K562 (cell line): ENCODE measurements at regions not wholly inside any gene's neighbourhood (a gene's known extent, or its start where the extent isn't known, plus 50 kb on each side); places are given as distances from the start of the nearest gene placed in this dataset.

Source experiments
- ATAC-seq: fragments of 200-7000 bp; cut with Tn5 transposase; 3 replicates; pipeline ENCODE4 v1.9.1; 2020; ENCODE audit warnings: moderate library complexity
- BruUV-seq: library from RNA; stranded (reverse); fragments of 400-500 nt; replicated peaks from 2 replicates; lab custom pipeline; 2021; lab: Mats Ljungman, UMichigan
- CTCF ChIA-PET: fragments of 300-600 bp; formaldehyde crosslinking; extraction: SDS; loops from one replicate; lab custom pipeline; 2021; ENCODE audit warnings: low intra/inter-chr PET ratio; lab: Yijun Ruan, JAX
- POLR2A ChIA-PET: fragments of 300-600, 350-650 bp; sonication (Branson Sonifier 250); formaldehyde crosslinking; extraction: SDS; loops from one replicate; lab custom pipeline; 2021; ENCODE audit warnings: antibody characterized with exemption, inconsistent platforms; lab: Yijun Ruan, JAX
- DNase-seq, 4 experiments: peaks; one replicate each; pipeline versions ENCODE4 v3.0.0 to v3.0.0-alpha.2; 2011 to 2018; ENCODE audit warnings: low spot score in 3 of 4, mixed read lengths in 3 of 4; ENCODE audit errors: extremely low read depth in 1 of 4
- FAIRE-seq: peaks from 2 replicates; lab custom pipeline; 2011; peaks lifted over from hg19 to GRCh38; lab: Jason Lieb, UNC
- H2AFZ ChIP-seq: 2 replicates; pipeline ENCODE4 v1.6.0; 2011; ENCODE audit warnings: low read depth, low read length, control low read depth, inconsistent platforms
- H3K27ac ChIP-seq: fragments of 200-600 bp; 3 replicates; pipeline ENCODE4 v1.8.0; 2011; ENCODE audit warnings: low read depth, mild to moderate bottlenecking, control low read depth, inconsistent platforms, low read length, moderate library complexity, mixed read lengths; ENCODE audit errors: extremely low read depth
- H3K27me3 ChIP-seq, 2 experiments: fragments of 300-600 bp in 1 of 2; 2 replicates in 1 of 2; 3 replicates in 1 of 2; pipeline versions ENCODE4 v1.6.0 to v1.8.0; 2011; ENCODE audit warnings: inconsistent platforms in 2 of 2, low read length in 2 of 2, mild to moderate bottlenecking in 1 of 2, mixed read lengths in 1 of 2, moderate library complexity in 1 of 2; ENCODE audit not compliant: control insufficient read depth in 2 of 2, insufficient read depth in 2 of 2
- H3K36me3 ChIP-seq: fragments of 300-600 bp; 3 replicates; pipeline ENCODE4 v1.8.0; 2011; ENCODE audit warnings: mild to moderate bottlenecking, low read length, inconsistent platforms; ENCODE audit not compliant: control insufficient read depth, insufficient read depth
- H3K4me1 ChIP-seq, 2 experiments: fragments of 200-600 bp in 1 of 2; replicated peaks in 1 of 2; 2 replicates in 1 of 2; 3 replicates in 1 of 2; pipeline versions ENCODE4 v1.5.1 to v1.8.0; 2011; ENCODE audit warnings: inconsistent platforms in 2 of 2, low read length in 2 of 2, mild to moderate bottlenecking in 1 of 2, mixed read lengths in 1 of 2, moderate library complexity in 1 of 2; ENCODE audit not compliant: control insufficient read depth in 2 of 2, insufficient read depth in 2 of 2
- H3K4me2 ChIP-seq: 2 replicates; pipeline ENCODE4 v1.6.1; 2011; ENCODE audit warnings: low read length, control low read depth, inconsistent platforms, mixed read lengths; ENCODE audit not compliant: insufficient read depth
- H3K4me3 ChIP-seq: fragments of 200-600 bp; sonication (generic), shearing (Covaris generic); 2 replicates; pipeline ENCODE4 v1.5.1; 2016; ENCODE audit warnings: control low read depth, inconsistent platforms
- H3K79me2 ChIP-seq: fragments of 200-600 bp; 3 replicates; pipeline ENCODE4 v1.8.0; 2011; ENCODE audit warnings: low read length, inconsistent platforms; ENCODE audit not compliant: control insufficient read depth, insufficient read depth
- H3K9ac ChIP-seq, 2 experiments: 2 replicates each; pipeline versions ENCODE4 v1.6.0 to v1.6.1; 2011; ENCODE audit warnings: low read depth in 2 of 2, low read length in 2 of 2, control low read depth in 1 of 2, inconsistent platforms in 1 of 2, mild to moderate bottlenecking in 1 of 2, mixed read lengths in 1 of 2; ENCODE audit not compliant: insufficient read depth in 1 of 2
- H3K9me1 ChIP-seq: one replicate; pipeline ENCODE4 v1.6.0; 2011; ENCODE audit warnings: inconsistent platforms, mild to moderate bottlenecking, low read length, moderate library complexity; ENCODE audit not compliant: control insufficient read depth, insufficient read depth
- H3K9me3 ChIP-seq: replicated peaks from 2 replicates; pipeline ENCODE4 v1.5.1; 2011; ENCODE audit warnings: low read depth, low read length, inconsistent platforms; ENCODE audit not compliant: control insufficient read depth, insufficient read depth
- H4K20me1 ChIP-seq: replicated peaks from 2 replicates; pipeline ENCODE4 v1.6.1; 2011; ENCODE audit warnings: low read length, inconsistent platforms, mixed read lengths; ENCODE audit not compliant: control insufficient read depth, insufficient read depth
- CHD2 ChIP-seq: IDR thresholded peaks from 2 replicates; pipeline ENCODE4 v1.6.1; 2011; ENCODE audit warnings: low read depth, low read length
- E2F4 ChIP-seq: sonication (generic); formaldehyde crosslinking; IDR thresholded peaks from 2 replicates; pipeline ENCODE4 v1.8.0; 2022; ENCODE audit warnings: mild to moderate bottlenecking, low read depth, missing genetic modification reagents
- HIVEP1 ChIP-seq: fragments of 250-450 bp; sonication (Bioruptor Pico); IDR thresholded peaks from 2 replicates; pipeline ENCODE4 v1.4.0; 2020; ENCODE audit warnings: mild to moderate bottlenecking
- LEF1 ChIP-seq: fragments of 450-650 bp; IDR thresholded peaks from 2 replicates; pipeline ENCODE4 v1.6.1; 2016; ENCODE audit warnings: mild to moderate bottlenecking
- PRPF4 ChIP-seq: fragments of 200-400 bp; formaldehyde crosslinking; IDR thresholded peaks from one replicate; pipeline ENCODE4 v1.6.1; 2017; ENCODE audit warnings: low read length, low read depth, mild to moderate bottlenecking; ENCODE audit not compliant: insufficient read depth, poor library complexity, severe bottlenecking
- SIX5 ChIP-seq, 2 experiments: IDR thresholded peaks; 2 replicates each; pipeline ENCODE4 v1.6.1; 2011; ENCODE audit warnings: low read length in 2 of 2, borderline replicate concordance in 1 of 2, low read depth in 1 of 2, mild to moderate bottlenecking in 1 of 2, moderate library complexity in 1 of 2; ENCODE audit not compliant: insufficient read depth in 1 of 2
- TBL1XR1 ChIP-seq, 2 experiments: IDR thresholded peaks; 2 replicates each; pipeline ENCODE4 v1.6.1; 2012; ENCODE audit warnings: improper control_type of control experiment in 2 of 2, low read length in 2 of 2, mild to moderate bottlenecking in 1 of 2
- TCF7L2 ChIP-seq: fragments of 150-350 bp; IDR thresholded peaks from 2 replicates; pipeline ENCODE4 v1.6.1; 2016; ENCODE audit warnings: low read depth, mild to moderate bottlenecking, low read length, moderate library complexity
- TEAD2 ChIP-seq: fragments of 450-650 bp; IDR thresholded peaks from 2 replicates; pipeline ENCODE4 v1.6.1; 2016; ENCODE audit warnings: missing genetic modification characterization, control low read depth, missing compliant biosample characterization
- THRA ChIP-seq: fragments of 450-650 bp; IDR thresholded peaks from 2 replicates; pipeline ENCODE4 v1.6.1; 2017; ENCODE audit warnings: mild to moderate bottlenecking, moderate library complexity
- ZKSCAN3 ChIP-seq: fragments of 250-450 bp; sonication (Bioruptor Pico); IDR thresholded peaks from 2 replicates; pipeline ENCODE4 v1.4.0; 2020
- ZNF507 ChIP-seq: conservative IDR thresholded peaks from 2 replicates; pipeline ENCODE4 v1.6.1; 2017; ENCODE audit warnings: missing genetic modification characterization, missing compliant biosample characterization
- WGBS: fragments of 100-300 bp; shearing (Covaris generic); methylation state at CpG from one replicate; pipeline ENCODE4 v1.1.6; 2016; ENCODE audit warnings: low coverage, mixed read lengths; ENCODE audit not compliant: insufficient coverage; ENCODE audit errors: missing lambda C conversion rate; 5-methylcytosine and 5-hydroxymethylcytosine counted together
- in situ Hi-C: fragments of 300-500 bp; cut with MboI; formaldehyde crosslinking; loops from 4 replicates; pipeline ENCODE4 v1.15.0; 2018; ENCODE audit warnings: inconsistent platforms, mixed read lengths
- intact Hi-C: fragments of 100-400 bp; cut with micrococcal nuclease; formaldehyde crosslinking; loops from 2 replicates; pipeline ENCODE4 v1.14.2; 2022

GRCh38 chr10:65350611-65351010 lies 1575.2 kb upstream of the LRRTM3 start:
- no peak overlapping the region for H3K4me2 ChIP-seq
- 0% methylated on average over 3 of the region's 3 CpGs for WGBS
- intact Hi-C loops (no loop called here), in situ Hi-C loops (no loop called here)
- ATAC-seq = no peak
- no peak overlapping the region for H3K9ac ChIP-seq
- H3K9me3 ChIP-seq = no peaks in the 10 kb centered on the region; the same call in none of the 2 replicates
- H3K27me3 ChIP-seq = no peaks in the 10 kb centered on the region
- H3K27ac ChIP-seq = no peak overlapping the region
- H3K36me3 ChIP-seq = no peaks in the 10 kb centered on the region
- no peaks in the 10 kb centered on the region for H3K9me1 ChIP-seq
- ChIA-PET POLR2A (no interaction called here), CTCF (no interaction called here)
- no peak overlapping the region for H2AFZ ChIP-seq
- no peaks in the 10 kb centered on the region for H4K20me1 ChIP-seq
- H3K4me3 ChIP-seq = no peak overlapping the region
- no peaks in the 10 kb centered on the region for H3K79me2 ChIP-seq
- BruUV-seq = no TSS peak
- no peak for FAIRE-seq
- DNase-seq = no peak
- no peaks in the 10 kb centered on the region for H3K4me1 ChIP-seq
- TF ChIP-seq SIX5 (IDR thresholded peaks at IDR 0.05; ENCODE audit: borderline replicate concordance in 1 of 2, insufficient read depth in 1 of 2, low read depth in 1 of 2, low read length in 2 of 2) = no peak
- TF ChIP-seq LEF1 = no peak

DNA sequence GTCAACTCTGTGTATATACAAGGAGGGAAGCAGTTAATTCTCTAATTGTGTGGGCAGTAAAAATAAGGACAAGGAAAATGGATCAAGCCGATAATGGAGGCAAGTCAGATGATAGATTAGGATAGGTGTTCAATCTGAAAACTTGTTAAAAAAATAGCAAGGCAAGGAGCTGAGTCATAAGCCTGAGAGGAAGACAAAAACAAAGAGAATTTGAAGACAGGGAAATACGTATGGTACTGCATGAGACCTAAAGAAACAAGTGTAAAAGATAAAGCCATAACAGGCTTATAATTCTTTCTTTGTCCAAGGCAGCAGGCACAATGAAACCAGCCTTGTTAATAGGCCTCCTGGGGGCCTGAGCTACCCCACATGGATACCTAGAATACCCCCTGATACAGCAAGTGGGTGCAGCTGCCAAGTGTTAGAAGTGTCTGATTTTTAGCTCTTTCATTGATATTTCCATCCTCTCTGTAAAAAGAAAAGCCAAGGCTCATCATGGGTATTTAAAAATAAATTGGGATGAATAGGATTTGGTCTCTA lies 1570.6 kb upstream of the LRRTM3 start:
- Histone ChIP-seq H3K27ac (no peak overlapping the region), H3K9me1 (no peaks in the 10 kb centered on the region), H3K9ac (no peak overlapping the region), H3K4me2 (no peak overlapping the region), H2AFZ (no peak overlapping the region), H3K36me3 (no peaks in the 10 kb centered on the region), H3K79me2 (no peaks in the 10 kb centered on the region), H3K9me3 (no peaks in the 10 kb centered on the region; the same call in none of the 2 replicates), H3K4me1 (no peaks in the 10 kb centered on the region), H3K27me3 (no peaks in the 10 kb centered on the region), H3K4me3 (no peak overlapping the region), H4K20me1 (no peaks in the 10 kb centered on the region)
- DNase-seq = no peak
- no TSS peak for BruUV-seq
- WGBS = 3% methylated on average over 2 of the region's 2 CpGs
- intact Hi-C loops (no loop called here), in situ Hi-C loops (no loop called here)
- ChIA-PET CTCF (no interaction called here), POLR2A (no interaction called here)
- no peak for FAIRE-seq
- no peak for ATAC-seq
- TF ChIP-seq E2F4 (CRISPR knock-in tag) (no peak), TEAD2 (tag) (no peak), TBL1XR1 (IDR thresholded peaks at IDR 0.05; ENCODE audit: low read length in 2 of 2) (no peak), PRPF4 (no peak), CHD2 (no peak), THRA (no peak), HIVEP1 (no peak), ZKSCAN3 (CRISPR knock-in tag) (no peak), ZNF507 (tag) (no peak), TCF7L2 (no peak)
